ENCODE measurements at regions not wholly inside any gene's neighbourhood (a gene's known extent, or its start where the extent isn't known, plus 50 kb on each side); places are given as distances from the start of the nearest gene placed in this dataset.

- DNase-seq (ENCODE audit: low read depth in 4 of 4, low spot score in 3 of 4): no peak
Observed at GRCh38 chr6:76703786-76704185, 631.3 kb upstream of the IMPG1 start.

- DNase-seq (ENCODE audit: low read depth in 4 of 4, low spot score in 3 of 4): no peak
Observed at GRCh38 chr6:76703285-76703684, 630.8 kb upstream of the IMPG1 start.

GRCh38 chr6:76702187-76702586, 629.7 kb upstream of the IMPG1 start:
- no peak for DNase-seq (ENCODE audit: low read depth in 4 of 4, low spot score in 3 of 4)

- DNase-seq (ENCODE audit: low read depth in 4 of 4, low spot score in 3 of 4): no peak
Observed at GRCh38 chr6:76701610-76702009, 629.1 kb upstream of the IMPG1 start.

GRCh38 chr6:76697585-76697984, 625.1 kb upstream of the IMPG1 start:
- no peak for DNase-seq (ENCODE audit: low read depth in 4 of 4, low spot score in 3 of 4)

GRCh38 chr6:76694795-76695194, 622.3 kb upstream of the IMPG1 start:
- no peak for DNase-seq (ENCODE audit: low read depth in 4 of 4, low spot score in 3 of 4)

- DNase-seq (ENCODE audit: low read depth in 4 of 4, low spot score in 3 of 4): no peak
Observed at GRCh38 chr6:76684875-76685274, 612.4 kb upstream of the IMPG1 start.

GRCh38 chr6:76683985-76684384, 611.5 kb upstream of the IMPG1 start:
- no peak for DNase-seq (ENCODE audit: low read depth in 4 of 4, low spot score in 3 of 4)

- no peak for DNase-seq (ENCODE audit: low read depth in 4 of 4, low spot score in 3 of 4)
Observed at GRCh38 chr6:76682842-76683241, 610.4 kb upstream of the IMPG1 start.

GRCh38 chr6:76681781-76682180, 609.3 kb upstream of the IMPG1 start:
- no peak for DNase-seq (ENCODE audit: low read depth in 4 of 4, low spot score in 3 of 4)

GRCh38 chr6:76677017-76677416, 604.6 kb upstream of the IMPG1 start:
- no peak for DNase-seq (ENCODE audit: low read depth in 4 of 4, low spot score in 3 of 4)

GRCh38 chr6:76671751-76672150, 599.3 kb upstream of the IMPG1 start:
- no peak for DNase-seq (ENCODE audit: low read depth in 4 of 4, low spot score in 3 of 4)

- no peak for DNase-seq (ENCODE audit: low read depth in 4 of 4, low spot score in 3 of 4)
Observed at GRCh38 chr6:76644231-76644630, 571.8 kb upstream of the IMPG1 start.

GRCh38 chr6:76639941-76640340, 567.5 kb upstream of the IMPG1 start:
- no peak for DNase-seq (ENCODE audit: low read depth in 4 of 4, low spot score in 3 of 4)

GRCh38 chr6:76634695-76635094, 562.2 kb upstream of the IMPG1 start:
- DNase-seq (ENCODE audit: low read depth in 4 of 4, low spot score in 3 of 4): no peak

GRCh38 chr6:76633259-76633658, 560.8 kb upstream of the IMPG1 start:
- DNase-seq (ENCODE audit: low read depth in 4 of 4, low spot score in 3 of 4): no peak

- DNase-seq (ENCODE audit: low read depth in 4 of 4, low spot score in 3 of 4): no peak
Observed at GRCh38 chr6:76631622-76632021, 559.2 kb upstream of the IMPG1 start.

GRCh38 chr6:76615395-76615794, 542.9 kb upstream of the IMPG1 start:
- no peak for DNase-seq (ENCODE audit: low read depth in 4 of 4, low spot score in 3 of 4)

GRCh38 chr6:76612954-76613353, 540.5 kb upstream of the IMPG1 start:
- no peak for DNase-seq (ENCODE audit: low read depth in 4 of 4, low spot score in 3 of 4)

- DNase-seq (ENCODE audit: low read depth in 4 of 4, low spot score in 3 of 4): no peak
Observed at GRCh38 chr6:76609160-76609559, 536.7 kb upstream of the IMPG1 start.

GRCh38 chr6:76594109-76594508, 521.6 kb upstream of the IMPG1 start:
- DNase-seq (ENCODE audit: low read depth in 4 of 4, low spot score in 3 of 4): no peak

GRCh38 chr6:76593668-76594067, 521.2 kb upstream of the IMPG1 start:
- DNase-seq (ENCODE audit: low read depth in 4 of 4, low spot score in 3 of 4): no peak

- no peak for DNase-seq (ENCODE audit: low read depth in 4 of 4, low spot score in 3 of 4)
Observed at GRCh38 chr6:76592566-76592965, 520.1 kb upstream of the IMPG1 start.

- no peak for DNase-seq (ENCODE audit: low read depth in 4 of 4, low spot score in 3 of 4)
Observed at GRCh38 chr6:76587271-76587670, 514.8 kb upstream of the IMPG1 start.
